GM19468 (cell line): ENCODE measurements at regions not wholly inside any gene's neighbourhood (a gene's known extent, or its start where the extent isn't known, plus 50 kb on each side); places are given as distances from the start of the nearest gene placed in this dataset.
"Not testable (repeated sequence)": the region's sequence is repeated elsewhere in the genome, so short reads cannot be mapped to it uniquely, and the experiment has no call there.

Experiments
- ATAC-seq: cut with Tn5 transposase; IDR thresholded peaks from one replicate; pipeline ENCODE4 v1.9.1; 2021; ENCODE audit warnings: mild to moderate bottlenecking, moderate library complexity, moderate number of reproducible peaks; ENCODE audit not compliant: unreplicated experiment; ENCODE audit errors: extremely low read depth

- ATAC-seq: no peak
Measured at GRCh38 chr3:69496856-69497255, 111.0 kb upstream of the FRMD4B start.

DNA sequence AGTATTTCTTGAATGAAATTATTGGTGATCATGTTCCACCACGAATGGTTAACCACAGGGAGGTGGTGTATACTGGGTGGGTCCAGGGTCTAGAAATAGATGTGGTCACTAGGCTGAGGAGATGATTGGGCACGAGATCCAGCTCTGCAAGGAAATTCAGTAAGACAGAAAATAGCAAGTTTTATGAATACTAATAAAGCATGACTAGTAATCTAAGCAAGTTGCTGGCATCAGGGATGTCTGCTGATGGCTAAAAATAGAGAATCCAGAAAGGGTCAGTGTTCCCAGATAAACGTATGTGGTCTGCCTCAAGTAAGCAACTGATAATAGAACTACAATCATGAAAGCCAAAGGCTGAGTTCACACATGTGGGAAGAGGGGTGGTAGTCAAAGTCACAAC, 108.3 kb upstream of the FRMD4B start:
- ATAC-seq: no peak

- ATAC-seq: no peak
Measured at GRCh38 chr3:69493157-69493556, 107.3 kb upstream of the FRMD4B start.

DNA sequence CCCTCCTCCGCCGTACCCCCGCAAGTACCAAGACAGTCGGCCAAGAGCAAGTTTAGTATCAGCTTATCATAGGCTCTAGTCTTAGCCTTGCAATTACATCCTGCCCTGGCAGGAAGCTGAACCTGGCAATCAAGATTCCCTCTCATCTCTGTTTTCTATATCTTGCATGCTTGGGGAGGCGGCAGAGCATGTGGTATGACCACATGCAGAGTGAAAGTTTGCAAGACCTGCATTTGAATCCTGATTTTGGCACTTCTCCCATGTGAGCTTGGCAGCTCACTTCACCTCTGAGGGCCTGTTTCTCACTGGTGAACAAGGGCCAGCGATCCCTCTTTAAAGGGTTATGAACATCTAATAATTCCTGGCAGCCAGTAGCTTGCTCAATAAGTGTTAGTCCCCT, 106.1 kb upstream of the FRMD4B start:
- ATAC-seq: no peak

DNA sequence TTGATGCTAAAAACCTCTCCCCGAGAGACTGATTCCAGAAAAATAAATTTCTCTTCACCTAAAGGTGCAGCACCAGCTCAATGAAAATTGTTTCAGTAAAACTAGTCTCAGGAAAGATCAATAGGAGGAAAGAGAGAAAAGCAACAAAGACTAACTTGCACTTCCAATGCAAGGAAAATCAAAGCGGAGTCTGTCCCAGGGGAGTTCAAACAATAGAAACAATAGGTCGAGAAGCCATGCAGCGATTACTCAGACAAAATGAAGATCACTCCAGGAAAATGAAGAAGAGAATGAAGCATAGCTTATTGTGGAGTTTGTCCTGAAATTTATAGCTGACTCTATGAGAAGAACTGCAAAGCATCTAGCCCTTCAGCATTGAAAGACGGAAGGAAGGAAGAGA, 105.1 kb upstream of the FRMD4B start:
- ATAC-seq: no peak

DNA sequence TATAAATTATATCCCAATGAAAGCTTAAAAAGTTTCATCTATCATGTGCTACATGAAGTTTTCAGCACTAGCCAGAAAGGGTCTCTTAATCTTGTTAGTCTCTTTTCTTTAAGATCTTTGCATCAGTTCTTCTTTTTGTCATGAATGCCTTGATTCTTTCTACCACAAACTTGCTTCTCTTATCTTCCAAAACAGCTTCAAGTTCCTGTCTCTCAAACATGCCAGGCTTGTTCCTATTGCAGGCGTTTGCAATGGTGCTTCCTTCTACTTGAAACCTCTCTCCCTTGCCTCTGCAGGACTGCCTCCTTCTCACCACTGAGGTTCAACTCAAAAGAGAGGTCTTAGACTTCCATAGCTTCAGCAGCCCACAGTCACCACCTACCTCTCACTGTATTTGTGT, 104.3 kb upstream of the FRMD4B start:
- no peak for ATAC-seq

GRCh38 chr3:69488026-69488425, 102.1 kb upstream of the FRMD4B start:
- no peak for ATAC-seq

DNA sequence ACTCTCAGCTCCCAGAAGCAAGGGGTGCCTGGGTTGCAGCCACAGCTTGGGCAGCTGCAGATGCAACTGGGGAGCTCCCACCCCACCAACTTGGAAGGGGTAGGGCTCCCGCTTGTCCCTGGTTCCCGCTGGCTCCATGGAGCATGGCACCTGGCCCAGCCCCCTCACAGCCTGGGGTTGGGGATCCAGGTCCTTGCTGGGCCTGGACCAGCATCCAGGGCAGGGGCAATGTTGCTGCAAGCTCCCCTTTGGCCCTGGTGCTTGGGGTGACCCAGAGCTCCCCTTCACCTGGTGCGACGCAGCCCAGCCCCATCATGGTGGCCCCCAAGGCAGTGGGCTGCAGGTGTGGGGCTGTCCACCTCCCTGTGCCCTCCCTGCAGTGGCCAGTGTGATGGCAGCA, 99.6 kb upstream of the FRMD4B start:
- no peak for ATAC-seq

GRCh38 chr3:69484507-69485393, 98.9 kb upstream of the FRMD4B start:
- no peak for ATAC-seq

GRCh38 chr3:69483449-69483848, 97.6 kb upstream of the FRMD4B start:
- no peak for ATAC-seq

GRCh38 chr3:69480986-69481385, 95.1 kb upstream of the FRMD4B start:
- not testable (repeated sequence) for ATAC-seq

DNA sequence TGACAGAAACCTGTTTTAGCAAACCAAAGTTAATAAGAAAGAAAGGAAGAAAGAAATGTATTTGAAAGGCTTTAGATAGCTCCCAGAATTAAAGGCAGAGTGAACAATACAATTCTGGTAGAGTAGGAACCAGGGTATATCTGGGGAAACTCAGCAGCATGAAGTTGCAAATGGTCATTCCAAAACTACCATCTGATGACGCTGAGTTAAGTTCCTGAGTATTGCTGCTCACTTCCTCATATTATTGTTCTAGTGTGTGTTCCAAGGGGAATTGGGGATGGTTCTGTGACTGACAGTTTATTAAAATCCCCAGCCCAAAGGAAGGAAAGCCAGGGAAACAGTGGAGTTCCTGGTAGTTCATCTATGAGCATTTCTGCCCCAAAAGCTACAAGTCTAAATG, 88.3 kb upstream of the FRMD4B start:
- ATAC-seq: no peak

DNA sequence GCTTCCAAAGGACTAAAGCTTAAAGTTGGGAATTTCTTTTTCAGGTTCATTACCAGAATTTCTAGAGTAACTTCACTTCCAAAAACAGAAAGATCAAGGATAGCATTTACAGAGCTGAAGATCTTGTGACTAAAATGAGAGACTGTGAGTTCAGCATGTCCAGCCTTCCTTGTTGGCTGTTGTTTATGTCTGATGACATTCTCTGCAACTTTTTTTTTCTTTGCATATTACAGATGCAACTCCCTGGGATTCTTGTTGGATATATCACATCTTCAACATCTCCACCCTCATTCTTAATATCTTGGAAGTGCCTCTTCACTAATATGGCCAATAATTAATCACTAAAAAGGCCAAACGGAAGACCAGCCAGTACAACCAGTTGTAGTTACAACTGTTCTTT, 86.2 kb upstream of the FRMD4B start:
- no peak for ATAC-seq

DNA sequence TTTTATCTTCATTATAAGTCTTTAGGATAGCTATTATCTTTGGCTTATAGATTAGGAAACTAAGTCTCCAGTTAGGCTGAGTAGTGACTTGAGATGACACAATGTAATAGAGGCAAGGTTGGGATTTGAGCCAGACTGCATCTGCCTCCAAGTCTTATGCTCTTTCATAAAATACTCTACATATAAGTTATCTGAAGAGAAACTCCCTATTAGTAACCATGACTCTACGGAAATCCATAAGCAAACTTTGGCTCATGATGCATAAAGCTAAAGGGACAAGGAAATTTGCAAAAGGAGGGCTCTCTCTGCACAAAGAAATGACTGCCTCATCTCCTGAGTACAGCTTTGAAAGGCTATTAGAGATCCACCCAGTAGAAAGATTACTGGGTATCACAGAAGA, 77.6 kb upstream of the FRMD4B start:
- no peak for ATAC-seq

DNA sequence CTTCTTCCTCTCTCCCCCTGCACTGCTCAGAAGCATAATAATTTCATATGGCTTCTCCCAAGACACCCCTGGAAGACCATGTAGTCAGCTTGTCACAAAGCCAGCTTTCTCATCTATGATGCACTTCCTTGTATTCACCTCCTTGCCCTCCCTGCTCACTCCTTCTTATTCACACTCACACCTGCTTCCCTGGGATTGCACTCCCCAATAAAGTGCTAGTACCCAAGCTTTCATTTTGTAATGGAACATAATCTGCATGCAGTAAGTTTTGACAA, 76.9 kb upstream of the FRMD4B start:
- no peak for ATAC-seq

DNA sequence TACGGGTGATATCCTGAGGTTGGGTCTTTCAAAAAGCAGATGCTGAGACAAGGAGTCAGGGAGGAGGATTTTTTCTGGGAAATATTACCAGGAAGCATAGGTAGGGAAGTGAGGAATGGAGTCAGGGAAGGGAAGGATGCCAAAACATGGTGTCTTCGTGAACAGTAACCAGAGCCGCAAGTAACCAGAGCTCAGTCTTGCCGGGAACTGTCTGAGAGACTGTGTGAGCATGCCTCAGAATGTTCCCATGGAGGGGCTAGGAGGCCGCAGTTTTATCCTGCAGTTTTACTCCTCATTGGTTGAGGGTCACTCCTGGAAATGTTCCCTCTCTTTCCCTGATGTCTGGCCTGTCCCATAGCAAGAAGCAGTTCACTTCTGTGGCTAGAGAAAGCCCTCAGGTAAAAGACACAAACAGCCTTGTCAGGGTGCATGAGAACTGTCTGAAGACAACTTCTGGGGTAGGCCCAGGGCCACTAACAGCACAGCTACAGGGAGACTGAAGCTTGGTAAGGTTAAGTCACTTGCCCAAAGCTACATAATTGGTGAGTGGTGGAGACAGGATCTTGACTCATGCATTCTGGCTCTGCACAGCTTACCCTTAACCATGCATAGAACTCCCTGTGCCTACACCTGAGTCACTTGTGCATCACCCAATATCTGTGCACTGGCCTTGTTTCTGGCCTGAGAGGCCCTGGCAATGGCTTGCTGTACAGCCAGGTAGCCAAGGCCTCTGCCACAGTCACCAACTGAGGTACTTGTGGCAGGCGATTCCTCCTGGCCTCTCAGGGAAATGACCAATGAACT, 76.3 kb upstream of the FRMD4B start:
- no peak for ATAC-seq

- no peak for ATAC-seq
Measured at GRCh38 chr3:69460034-69460433, 74.1 kb upstream of the FRMD4B start.

- ATAC-seq: no peak
Measured at GRCh38 chr3:69458803-69459365, 73.0 kb upstream of the FRMD4B start.

- no peak for ATAC-seq
Measured at GRCh38 chr3:69456631-69457030, 70.7 kb upstream of the FRMD4B start.

GRCh38 chr3:69454204-69454787, 68.4 kb upstream of the FRMD4B start:
- no peak for ATAC-seq

GRCh38 chr3:69452295-69452694, 66.4 kb upstream of the FRMD4B start:
- ATAC-seq: no peak
